GM12891 (cell line): ENCODE measurements at regions not wholly inside any gene's neighbourhood (a gene's known extent, or its start where the extent isn't known, plus 50 kb on each side); places are given as distances from the start of the nearest gene placed in this dataset.

Experiments
- POLR2A ChIP-seq: IDR thresholded peaks from 2 replicates; pipeline ENCODE4 v1.6.1; 2011; ENCODE audit warnings: low read depth, low read length, control low read depth
- POLR2AphosphoS5 ChIP-seq: IDR thresholded peaks from 2 replicates; pipeline ENCODE4 v1.6.1; 2011; ENCODE audit warnings: low read depth, low read length, control low read depth
- SPI1 ChIP-seq: IDR thresholded peaks from 2 replicates; pipeline ENCODE4 v1.6.1; 2011; ENCODE audit warnings: low read depth, low read length, control low read depth
- TAF1 ChIP-seq: IDR thresholded peaks from 2 replicates; pipeline ENCODE4 v1.6.1; 2011; ENCODE audit warnings: low read depth, low read length, control low read depth

DNA sequence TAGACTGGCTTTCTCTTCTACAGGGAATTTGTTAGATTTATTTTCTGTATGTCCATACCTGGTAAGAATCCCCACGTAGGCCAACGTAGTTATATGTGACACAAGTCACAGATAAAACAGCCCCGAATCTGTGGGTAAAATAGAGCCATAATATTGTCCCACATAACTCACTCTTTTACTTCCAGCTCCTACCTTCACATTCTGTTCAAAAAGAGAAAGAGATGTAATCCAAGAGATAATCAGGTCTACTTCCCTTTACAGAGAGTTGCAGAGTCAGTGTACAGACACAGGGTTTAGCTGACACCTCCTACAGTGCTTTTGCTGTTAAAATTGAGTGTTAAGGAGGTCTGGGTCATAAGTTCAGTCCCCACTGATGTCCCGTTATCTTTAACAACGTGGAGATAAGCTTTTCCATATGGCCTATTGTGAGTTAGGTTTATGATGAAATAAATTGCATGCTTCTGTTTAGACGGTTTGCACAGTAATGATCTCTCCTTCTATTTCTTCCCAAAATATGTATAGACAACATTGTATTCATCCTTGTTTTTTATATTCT is 446.5 kb downstream of the ADAMTS20 start:
- TF ChIP-seq POLR2A (no peak), SPI1 (no peak), POLR2AphosphoS5 (no peak), TAF1 (no peak)
